ENCODE measurements at regions not wholly inside any gene's neighbourhood (a gene's known extent, or its start where the extent isn't known, plus 50 kb on each side); places are given as distances from the start of the nearest gene placed in this dataset.
"Not testable (repeated sequence)": the region's sequence is repeated elsewhere in the genome, so short reads cannot be mapped to it uniquely, and the experiment has no call there.

- CTCF ChIA-PET; H3K4me1 ChIP-seq (ENCODE audit: insufficient read depth, low read length, poor library complexity, severe bottlenecking); H3K27ac ChIP-seq (ENCODE audit: low read depth, low read length, poor library complexity, severe bottlenecking); H3K9me3 ChIP-seq (ENCODE audit: low read depth, low read length, poor library complexity, severe bottlenecking); POLR2A ChIA-PET (ENCODE audit: low non-redundant PET); H3K36me3 ChIP-seq (ENCODE audit: insufficient read depth, low read length, poor library complexity, severe bottlenecking); BruUV-seq (replicated peaks); DNase-seq (ENCODE audit: low spot score); intact Hi-C loops (cut with micrococcal nuclease; ENCODE audit: unreplicated experiment); H3K27me3 ChIP-seq (replicated peaks; ENCODE audit: insufficient read depth, low read depth, low read length, poor library complexity); H3K4me3 ChIP-seq (ENCODE audit: low read depth, low read length, poor library complexity, severe bottlenecking): not testable (repeated sequence)
Measured at GRCh38 chr7:76760546-76761220, 133.6 kb upstream of the POMZP3 start.

GRCh38 chr7:76739538-76739937 is 112.5 kb upstream of the POMZP3 start:
- POLR2A ChIA-PET (ENCODE audit: low non-redundant PET); DNase-seq (ENCODE audit: low spot score); H3K27ac ChIP-seq (ENCODE audit: low read depth, low read length, poor library complexity, severe bottlenecking); H3K9me3 ChIP-seq (ENCODE audit: low read depth, low read length, poor library complexity, severe bottlenecking); H3K4me1 ChIP-seq (ENCODE audit: insufficient read depth, low read length, poor library complexity, severe bottlenecking); H3K36me3 ChIP-seq (ENCODE audit: insufficient read depth, low read length, poor library complexity, severe bottlenecking); H3K27me3 ChIP-seq (replicated peaks; ENCODE audit: insufficient read depth, low read depth, low read length, poor library complexity); H3K4me3 ChIP-seq (ENCODE audit: low read depth, low read length, poor library complexity, severe bottlenecking); CTCF ChIA-PET; BruUV-seq (replicated peaks); intact Hi-C loops (cut with micrococcal nuclease; ENCODE audit: unreplicated experiment): not testable (repeated sequence)

GRCh38 chr7:76736724-76737123 is 109.6 kb upstream of the POMZP3 start:
- intact Hi-C loops (cut with micrococcal nuclease; ENCODE audit: unreplicated experiment); POLR2A ChIA-PET (ENCODE audit: low non-redundant PET); BruUV-seq (replicated peaks); H3K9me3 ChIP-seq (ENCODE audit: low read depth, low read length, poor library complexity, severe bottlenecking); H3K36me3 ChIP-seq (ENCODE audit: insufficient read depth, low read length, poor library complexity, severe bottlenecking); CTCF ChIA-PET; H3K27me3 ChIP-seq (replicated peaks; ENCODE audit: insufficient read depth, low read depth, low read length, poor library complexity); H3K4me1 ChIP-seq (ENCODE audit: insufficient read depth, low read length, poor library complexity, severe bottlenecking); H3K4me3 ChIP-seq (ENCODE audit: low read depth, low read length, poor library complexity, severe bottlenecking); H3K27ac ChIP-seq (ENCODE audit: low read depth, low read length, poor library complexity, severe bottlenecking); DNase-seq (ENCODE audit: low spot score): not testable (repeated sequence)

GRCh38 chr7:76736091-76736490 is 109.0 kb upstream of the POMZP3 start:
- not testable (repeated sequence) for BruUV-seq (replicated peaks); H3K36me3 ChIP-seq (ENCODE audit: insufficient read depth, low read length, poor library complexity, severe bottlenecking)

GRCh38 chr7:76735668-76736067 is 108.6 kb upstream of the POMZP3 start:
- H3K36me3 ChIP-seq (ENCODE audit: insufficient read depth, low read length, poor library complexity, severe bottlenecking); H3K27ac ChIP-seq (ENCODE audit: low read depth, low read length, poor library complexity, severe bottlenecking); intact Hi-C loops (cut with micrococcal nuclease; ENCODE audit: unreplicated experiment); DNase-seq (ENCODE audit: low spot score); CTCF ChIA-PET; H3K9me3 ChIP-seq (ENCODE audit: low read depth, low read length, poor library complexity, severe bottlenecking); BruUV-seq (replicated peaks); POLR2A ChIA-PET (ENCODE audit: low non-redundant PET); H3K4me3 ChIP-seq (ENCODE audit: low read depth, low read length, poor library complexity, severe bottlenecking); H3K27me3 ChIP-seq (replicated peaks; ENCODE audit: insufficient read depth, low read depth, low read length, poor library complexity); H3K4me1 ChIP-seq (ENCODE audit: insufficient read depth, low read length, poor library complexity, severe bottlenecking): not testable (repeated sequence)

More at GRCh38 chr7:76736091-76736490, 109.0 kb upstream of the POMZP3 start:
- intact Hi-C loops (cut with micrococcal nuclease; ENCODE audit: unreplicated experiment); DNase-seq (ENCODE audit: low spot score); H3K27ac ChIP-seq (ENCODE audit: low read depth, low read length, poor library complexity, severe bottlenecking); POLR2A ChIA-PET (ENCODE audit: low non-redundant PET); H3K9me3 ChIP-seq (ENCODE audit: low read depth, low read length, poor library complexity, severe bottlenecking); H3K4me3 ChIP-seq (ENCODE audit: low read depth, low read length, poor library complexity, severe bottlenecking); CTCF ChIA-PET; H3K27me3 ChIP-seq (replicated peaks; ENCODE audit: insufficient read depth, low read depth, low read length, poor library complexity); H3K4me1 ChIP-seq (ENCODE audit: insufficient read depth, low read length, poor library complexity, severe bottlenecking): not testable (repeated sequence)

GRCh38 chr7:76728571-76728974 is 101.5 kb upstream of the POMZP3 start:
- BruUV-seq (replicated peaks); POLR2A ChIA-PET (ENCODE audit: low non-redundant PET); intact Hi-C loops (cut with micrococcal nuclease; ENCODE audit: unreplicated experiment); DNase-seq (ENCODE audit: low spot score); H3K4me3 ChIP-seq (ENCODE audit: low read depth, low read length, poor library complexity, severe bottlenecking); H3K4me1 ChIP-seq (ENCODE audit: insufficient read depth, low read length, poor library complexity, severe bottlenecking); CTCF ChIA-PET; H3K27me3 ChIP-seq (replicated peaks; ENCODE audit: insufficient read depth, low read depth, low read length, poor library complexity); H3K27ac ChIP-seq (ENCODE audit: low read depth, low read length, poor library complexity, severe bottlenecking); H3K36me3 ChIP-seq (ENCODE audit: insufficient read depth, low read length, poor library complexity, severe bottlenecking); H3K9me3 ChIP-seq (ENCODE audit: low read depth, low read length, poor library complexity, severe bottlenecking): not testable (repeated sequence)

GRCh38 chr7:76723928-76724327 is 96.8 kb upstream of the POMZP3 start:
- H3K36me3 ChIP-seq (ENCODE audit: insufficient read depth, low read length, poor library complexity, severe bottlenecking); CTCF ChIA-PET; H3K27me3 ChIP-seq (replicated peaks; ENCODE audit: insufficient read depth, low read depth, low read length, poor library complexity); H3K9me3 ChIP-seq (ENCODE audit: low read depth, low read length, poor library complexity, severe bottlenecking); POLR2A ChIA-PET (ENCODE audit: low non-redundant PET); H3K4me1 ChIP-seq (ENCODE audit: insufficient read depth, low read length, poor library complexity, severe bottlenecking); DNase-seq (ENCODE audit: low spot score); H3K27ac ChIP-seq (ENCODE audit: low read depth, low read length, poor library complexity, severe bottlenecking); BruUV-seq (replicated peaks); intact Hi-C loops (cut with micrococcal nuclease; ENCODE audit: unreplicated experiment); H3K4me3 ChIP-seq (ENCODE audit: low read depth, low read length, poor library complexity, severe bottlenecking): not testable (repeated sequence)

GRCh38 chr7:76716551-76716950 is 89.5 kb upstream of the POMZP3 start:
- H3K27me3 ChIP-seq (replicated peaks; ENCODE audit: insufficient read depth, low read depth, low read length, poor library complexity); H3K27ac ChIP-seq (ENCODE audit: low read depth, low read length, poor library complexity, severe bottlenecking); BruUV-seq (replicated peaks); CTCF ChIA-PET; POLR2A ChIA-PET (ENCODE audit: low non-redundant PET); intact Hi-C loops (cut with micrococcal nuclease; ENCODE audit: unreplicated experiment); H3K4me3 ChIP-seq (ENCODE audit: low read depth, low read length, poor library complexity, severe bottlenecking); H3K36me3 ChIP-seq (ENCODE audit: insufficient read depth, low read length, poor library complexity, severe bottlenecking); H3K9me3 ChIP-seq (ENCODE audit: low read depth, low read length, poor library complexity, severe bottlenecking); H3K4me1 ChIP-seq (ENCODE audit: insufficient read depth, low read length, poor library complexity, severe bottlenecking); DNase-seq (ENCODE audit: low spot score): not testable (repeated sequence)
